Stomach smooth muscle (tissue), 2 donors: ENCODE measurements at regions not wholly inside any gene's neighbourhood (a gene's known extent, or its start where the extent isn't known, plus 50 kb on each side); places are given as distances from the start of the nearest gene placed in this dataset.
"Not testable (repeated sequence)": the region's sequence is repeated elsewhere in the genome, so short reads cannot be mapped to it uniquely, and the experiment has no call there.

ENCODE experiments used
- H3K27ac ChIP-seq: one replicate; pipeline ENCODE4 v1.7.0; 2013; ENCODE audit warnings: mild to moderate bottlenecking, low read length, inconsistent platforms
- H3K27me3 ChIP-seq, 2 donors: one replicate each; pipeline ENCODE4 v1.7.0; 2013; ENCODE audit warnings: low read length in 2 of 2; ENCODE audit not compliant: insufficient read depth in 2 of 2, control insufficient read depth in 1 of 2
- H3K36me3 ChIP-seq, 2 donors: one replicate each; pipeline ENCODE4 v1.7.0; 2013; ENCODE audit warnings: low read length in 2 of 2; ENCODE audit not compliant: control insufficient read depth in 2 of 2, insufficient read depth in 2 of 2
- H3K4me1 ChIP-seq: one replicate; pipeline ENCODE4 v1.7.0; 2013; ENCODE audit warnings: low read length; ENCODE audit not compliant: control insufficient read depth, insufficient read depth
- H3K4me3 ChIP-seq, 2 donors: one replicate each; pipeline ENCODE4 v1.7.0; 2013; ENCODE audit warnings: low read length in 2 of 2
- H3K9ac ChIP-seq, 2 donors: one replicate each; pipeline ENCODE4 v1.7.0; 2013; ENCODE audit warnings: low read length in 2 of 2, mild to moderate bottlenecking in 1 of 2
- H3K9me3 ChIP-seq, 2 donors: one replicate each; pipeline ENCODE4 v1.7.0; 2013; ENCODE audit warnings: low read length in 2 of 2; ENCODE audit not compliant: control insufficient read depth in 2 of 2
- donor health status: healthy.
- donor health status: Pancreatic carcinoma.

DNA sequence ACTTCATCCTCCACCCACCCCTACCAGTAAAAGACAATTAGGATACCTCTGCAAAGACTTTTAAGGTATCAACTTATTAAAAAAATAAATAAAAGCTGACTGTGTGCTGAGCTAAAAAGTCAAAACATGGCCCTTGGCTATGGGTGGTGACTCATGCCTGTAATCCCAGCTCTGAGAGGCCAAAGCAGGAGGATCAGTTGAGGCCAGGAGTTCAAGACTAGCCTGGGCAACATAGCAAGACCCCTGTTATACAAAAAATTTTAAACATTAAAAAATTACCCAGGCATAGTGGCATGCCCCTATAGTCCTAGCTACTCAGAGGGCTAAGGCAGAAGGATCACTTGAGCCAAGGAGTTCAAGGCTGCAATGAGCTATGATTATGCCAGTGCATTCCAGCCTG lies 110.8 kb upstream of the FOXN2 start:
- Histone ChIP-seq H3K36me3 (no peaks in the 10 kb centered on the region), H3K27me3 (no peaks in the 10 kb centered on the region), H3K4me1 (no peaks in the 10 kb centered on the region), H3K9me3 (no peaks in the 10 kb centered on the region), H3K4me3 (no peak overlapping the region), H3K9ac (no peak overlapping the region), H3K27ac (no peak overlapping the region)

DNA sequence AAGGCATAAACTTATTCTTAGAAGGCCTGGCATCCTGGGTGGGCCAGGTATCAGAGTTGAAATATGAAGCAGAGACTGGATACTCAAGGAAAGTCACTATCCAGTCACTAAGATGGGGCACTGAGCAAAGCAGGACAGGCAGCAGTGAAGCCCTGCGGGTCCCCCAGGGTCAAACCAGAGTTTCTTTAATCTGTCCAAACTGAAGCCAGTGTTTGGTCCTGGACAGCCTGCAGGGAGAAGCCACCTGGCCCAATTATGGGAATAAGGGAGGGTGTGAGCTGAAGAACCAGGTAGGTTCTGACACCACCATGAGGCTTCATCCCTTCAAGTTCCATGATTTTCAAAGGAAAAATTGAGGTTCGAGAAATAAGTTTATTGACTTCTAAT lies 109.7 kb upstream of the FOXN2 start:
- no peak overlapping the region for H3K27ac ChIP-seq
- no peaks in the 10 kb centered on the region for H3K36me3 ChIP-seq
- H3K4me1 ChIP-seq, result no peaks in the 10 kb centered on the region
- no peaks in the 10 kb centered on the region for H3K9me3 ChIP-seq
- no peak overlapping the region for H3K4me3 ChIP-seq
- H3K9ac ChIP-seq, result no peak overlapping the region
- H3K27me3 ChIP-seq, result no peaks in the 10 kb centered on the region

- Histone ChIP-seq H3K4me3 (no peak overlapping the region), H3K9ac (no peak overlapping the region), H3K36me3 (no peaks in the 10 kb centered on the region), H3K9me3 (no peaks in the 10 kb centered on the region), H3K4me1 (no peaks in the 10 kb centered on the region), H3K27me3 (no peaks in the 10 kb centered on the region), H3K27ac (no peak overlapping the region)
These were observed 109.2 kb upstream of the FOXN2 start for GRCh38 chr2:48205137-48205798.

DNA sequence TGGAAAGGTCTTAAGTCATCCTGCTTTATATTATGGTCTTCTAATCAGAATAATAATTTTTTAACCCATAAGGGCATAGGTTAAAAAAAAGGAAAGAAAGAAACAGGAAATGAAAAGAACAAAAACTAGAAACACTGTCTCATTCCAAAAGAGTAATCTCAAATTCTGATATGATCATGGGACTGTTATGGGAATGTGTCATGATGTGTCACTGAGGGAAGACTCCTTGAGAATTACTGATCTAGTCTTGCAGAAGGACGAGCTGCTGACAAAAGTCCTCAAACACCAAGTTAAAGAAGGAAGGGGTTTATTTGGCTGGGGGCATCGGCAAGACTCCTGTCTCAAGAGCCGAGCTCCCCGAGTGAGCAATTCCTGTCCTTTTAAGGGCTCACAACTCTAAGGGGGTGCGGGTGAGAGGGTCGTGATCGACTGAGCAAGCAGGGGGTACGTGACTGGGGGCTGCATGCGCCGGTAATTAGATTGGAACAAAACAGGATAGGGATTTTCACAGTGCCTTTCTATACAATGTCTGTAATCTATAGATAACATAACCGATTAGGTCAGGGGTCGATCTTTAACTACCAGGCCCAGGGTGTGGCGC lies 108.3 kb upstream of the FOXN2 start:
- H3K27ac ChIP-seq, H3K27me3 ChIP-seq, H3K9ac ChIP-seq: not testable (repeated sequence)

DNA sequence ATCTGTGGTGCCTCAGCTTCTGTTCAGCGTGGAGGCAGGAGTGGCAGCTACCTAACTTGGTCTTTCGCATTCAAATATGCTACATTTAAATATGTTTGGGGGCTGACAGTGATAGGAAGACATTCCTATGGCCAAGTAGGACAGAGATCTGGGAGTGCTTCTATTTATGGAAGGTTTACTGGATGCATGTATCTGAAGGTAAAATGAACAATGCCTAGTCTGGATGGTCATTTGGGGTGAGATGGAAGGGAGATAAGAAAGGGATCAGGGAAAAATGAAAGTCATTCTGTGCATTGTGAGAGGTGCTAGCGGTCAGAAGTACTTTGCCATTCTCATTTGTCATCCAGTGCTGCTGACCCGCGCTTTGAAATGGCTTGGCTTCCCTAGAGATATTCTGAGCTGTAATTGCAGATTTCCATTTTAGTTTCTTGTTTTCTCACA lies 107.3 kb upstream of the FOXN2 start:
- Histone ChIP-seq H3K27ac (no peak overlapping the region), H3K27me3 (no peaks in the 10 kb centered on the region), H3K36me3 (no peaks in the 10 kb centered on the region), H3K4me3 (no peak overlapping the region), H3K9me3 (no peaks in the 10 kb centered on the region), H3K9ac (no peak overlapping the region), H3K4me1 (no peaks in the 10 kb centered on the region)

More for the DNA sequence above, 108.3 kb upstream of the FOXN2 start:
- not testable (repeated sequence) for H3K36me3 ChIP-seq, H3K4me3 ChIP-seq, H3K4me1 ChIP-seq, H3K9me3 ChIP-seq

DNA sequence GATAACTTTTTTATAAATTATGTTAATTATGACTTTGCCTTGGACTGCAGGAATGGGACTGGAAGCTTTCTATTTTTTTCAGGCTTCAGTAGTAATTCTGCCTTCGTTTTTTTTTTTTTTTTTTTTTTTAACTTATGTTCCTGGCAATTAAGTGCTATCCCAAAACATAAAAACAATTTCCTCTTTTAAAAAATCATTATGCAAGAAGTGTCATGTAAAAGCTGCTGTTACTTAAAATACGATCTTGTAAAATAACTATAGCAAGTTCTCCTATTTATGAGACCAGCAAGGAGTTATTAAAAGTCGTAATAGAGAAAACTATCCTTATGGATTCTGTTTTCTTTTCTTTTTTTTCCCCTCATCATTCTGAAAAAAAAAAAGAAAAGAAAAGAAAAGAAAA lies 106.6 kb upstream of the FOXN2 start:
- no peaks in the 10 kb centered on the region for H3K27me3 ChIP-seq
- no peaks in the 10 kb centered on the region for H3K36me3 ChIP-seq
- H3K9me3 ChIP-seq, result no peaks in the 10 kb centered on the region
- H3K9ac ChIP-seq, result no peak overlapping the region
- H3K4me3 ChIP-seq, result no peak overlapping the region
- H3K27ac ChIP-seq, result no peak overlapping the region
- H3K4me1 ChIP-seq, result no peaks in the 10 kb centered on the region

- Histone ChIP-seq H3K9ac (no peak overlapping the region), H3K27ac (no peak overlapping the region), H3K9me3 (no peaks in the 10 kb centered on the region), H3K27me3 (no peaks in the 10 kb centered on the region), H3K4me1 (no peaks in the 10 kb centered on the region), H3K36me3 (no peaks in the 10 kb centered on the region), H3K4me3 (no peak overlapping the region)
These were observed 105.1 kb upstream of the FOXN2 start for GRCh38 chr2:48209214-48209885.

DNA sequence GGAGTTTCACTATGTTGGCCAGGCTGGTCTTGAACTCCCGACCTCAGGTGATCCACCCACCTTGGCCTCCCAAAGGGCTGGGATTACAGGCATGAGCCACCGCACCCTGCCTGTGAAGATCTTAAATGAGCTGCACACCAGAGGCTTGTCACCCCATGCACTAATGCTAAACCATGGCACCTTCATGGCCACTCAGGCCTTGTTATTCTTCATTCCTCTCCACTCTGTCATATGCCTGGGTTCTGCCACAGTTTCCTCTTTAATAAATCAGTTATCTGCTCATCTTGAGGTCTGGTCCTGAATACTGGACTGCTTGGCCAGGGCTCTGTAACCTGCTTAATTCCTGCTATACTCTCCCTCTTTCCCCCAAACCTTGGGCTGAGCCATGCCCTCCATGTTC lies 104.3 kb upstream of the FOXN2 start:
- H3K4me3 ChIP-seq, result no peak overlapping the region
- no peaks in the 10 kb centered on the region for H3K27me3 ChIP-seq
- H3K9me3 ChIP-seq, result no peaks in the 10 kb centered on the region
- H3K4me1 ChIP-seq, result no peaks in the 10 kb centered on the region
- no peak overlapping the region for H3K9ac ChIP-seq
- H3K27ac ChIP-seq, result no peak overlapping the region
- H3K36me3 ChIP-seq, result no peaks in the 10 kb centered on the region

- Histone ChIP-seq H3K4me1 (no peaks in the 10 kb centered on the region), H3K9ac (no peak overlapping the region), H3K27ac (no peak overlapping the region), H3K4me3 (no peak overlapping the region), H3K27me3 (no peaks in the 10 kb centered on the region), H3K9me3 (no peaks in the 10 kb centered on the region), H3K36me3 (no peaks in the 10 kb centered on the region)
These were observed 100.8 kb upstream of the FOXN2 start for GRCh38 chr2:48213646-48214045.

GRCh38 chr2:48218169-48218568 lies 96.3 kb upstream of the FOXN2 start:
- Histone ChIP-seq H3K9me3 (no peaks in the 10 kb centered on the region), H3K4me1 (no peaks in the 10 kb centered on the region), H3K9ac (no peak overlapping the region), H3K27me3 (no peaks in the 10 kb centered on the region), H3K36me3 (no peaks in the 10 kb centered on the region), H3K4me3 (no peak overlapping the region), H3K27ac (no peak overlapping the region)

DNA sequence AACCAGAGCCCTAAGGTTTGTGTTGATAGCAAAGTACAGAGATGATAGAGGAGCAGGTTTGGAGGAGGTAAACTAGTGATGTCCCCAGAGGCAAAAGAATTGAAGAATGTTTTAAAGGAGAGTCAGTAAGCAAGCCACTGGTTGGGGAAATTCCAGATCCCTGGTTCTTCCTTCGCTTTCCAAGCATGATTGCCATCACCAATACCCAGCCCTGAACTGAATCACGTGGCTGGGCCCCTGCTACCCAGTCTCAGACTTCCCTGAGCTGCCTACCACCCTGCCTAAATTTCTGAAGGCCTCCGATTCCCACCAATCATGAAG lies 95.3 kb upstream of the FOXN2 start:
- H3K9ac ChIP-seq, result no peak overlapping the region
- H3K36me3 ChIP-seq, result no peaks in the 10 kb centered on the region
- H3K27ac ChIP-seq, result no peak overlapping the region
- no peaks in the 10 kb centered on the region for H3K27me3 ChIP-seq
- no peak overlapping the region for H3K4me3 ChIP-seq
- H3K9me3 ChIP-seq, result no peaks in the 10 kb centered on the region
- H3K4me1 ChIP-seq, result no peaks in the 10 kb centered on the region
